ENCODE measurements at regions not wholly inside any gene's neighbourhood (a gene's known extent, or its start where the extent isn't known, plus 50 kb on each side); places are given as distances from the start of the nearest gene placed in this dataset.

- TF ChIP-seq POLR2A (IDR thresholded peaks at IDR 0.05), result no peak
- TF ChIP-seq, protein P1, sequence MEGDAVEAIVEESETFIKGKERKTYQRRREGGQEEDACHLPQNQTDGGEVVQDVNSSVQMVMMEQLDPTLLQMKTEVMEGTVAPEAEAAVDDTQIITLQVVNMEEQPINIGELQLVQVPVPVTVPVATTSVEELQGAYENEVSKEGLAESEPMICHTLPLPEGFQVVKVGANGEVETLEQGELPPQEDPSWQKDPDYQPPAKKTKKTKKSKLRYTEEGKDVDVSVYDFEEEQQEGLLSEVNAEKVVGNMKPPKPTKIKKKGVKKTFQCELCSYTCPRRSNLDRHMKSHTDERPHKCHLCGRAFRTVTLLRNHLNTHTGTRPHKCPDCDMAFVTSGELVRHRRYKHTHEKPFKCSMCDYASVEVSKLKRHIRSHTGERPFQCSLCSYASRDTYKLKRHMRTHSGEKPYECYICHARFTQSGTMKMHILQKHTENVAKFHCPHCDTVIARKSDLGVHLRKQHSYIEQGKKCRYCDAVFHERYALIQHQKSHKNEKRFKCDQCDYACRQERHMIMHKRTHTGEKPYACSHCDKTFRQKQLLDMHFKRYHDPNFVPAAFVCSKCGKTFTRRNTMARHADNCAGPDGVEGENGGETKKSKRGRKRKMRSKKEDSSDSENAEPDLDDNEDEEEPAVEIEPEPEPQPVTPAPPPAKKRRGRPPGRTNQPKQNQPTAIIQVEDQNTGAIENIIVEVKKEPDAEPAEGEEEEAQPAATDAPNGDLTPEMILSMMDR (IDR thresholded peaks at IDR 0.05), result no peak
These were observed 132.8 kb downstream of the DACT1 start for GRCh38 chr14:58770491-58770982.

Measured in vagina (tissue), 2 donors.